Coronary artery (tissue), 2 donors: ENCODE measurements at regions not wholly inside any gene's neighbourhood (a gene's known extent, or its start where the extent isn't known, plus 50 kb on each side); places are given as distances from the start of the nearest gene placed in this dataset.

Experiments used
- DNase-seq: peaks from one replicate; pipeline ENCODE4 v3.0.0-alpha.2; 2017; ENCODE audit warnings: low spot score
- H3K27ac ChIP-seq, 2 donors: fragments of 200-600 bp; sonication (generic); one replicate each; pipeline ENCODE4 v1.5.1; 2016 to 2019
- H3K4me3 ChIP-seq: fragments of 200-600 bp; sonication (generic); 2 replicates; pipeline ENCODE4 v1.5.1; 2016; ENCODE audit warnings: mild to moderate bottlenecking, moderate library complexity
- TF ChIP-seq, protein P1 (sequence below): fragments of 200-600 bp; sonication (generic); IDR thresholded peaks from one replicate; pipeline ENCODE4 v1.5.1; 2019; ENCODE audit warnings: antibody characterized with exemption

- no peak for DNase-seq
- H3K4me3 ChIP-seq = no peak overlapping the region
- no peak overlapping the region for H3K27ac ChIP-seq
- TF ChIP-seq, protein P1, sequence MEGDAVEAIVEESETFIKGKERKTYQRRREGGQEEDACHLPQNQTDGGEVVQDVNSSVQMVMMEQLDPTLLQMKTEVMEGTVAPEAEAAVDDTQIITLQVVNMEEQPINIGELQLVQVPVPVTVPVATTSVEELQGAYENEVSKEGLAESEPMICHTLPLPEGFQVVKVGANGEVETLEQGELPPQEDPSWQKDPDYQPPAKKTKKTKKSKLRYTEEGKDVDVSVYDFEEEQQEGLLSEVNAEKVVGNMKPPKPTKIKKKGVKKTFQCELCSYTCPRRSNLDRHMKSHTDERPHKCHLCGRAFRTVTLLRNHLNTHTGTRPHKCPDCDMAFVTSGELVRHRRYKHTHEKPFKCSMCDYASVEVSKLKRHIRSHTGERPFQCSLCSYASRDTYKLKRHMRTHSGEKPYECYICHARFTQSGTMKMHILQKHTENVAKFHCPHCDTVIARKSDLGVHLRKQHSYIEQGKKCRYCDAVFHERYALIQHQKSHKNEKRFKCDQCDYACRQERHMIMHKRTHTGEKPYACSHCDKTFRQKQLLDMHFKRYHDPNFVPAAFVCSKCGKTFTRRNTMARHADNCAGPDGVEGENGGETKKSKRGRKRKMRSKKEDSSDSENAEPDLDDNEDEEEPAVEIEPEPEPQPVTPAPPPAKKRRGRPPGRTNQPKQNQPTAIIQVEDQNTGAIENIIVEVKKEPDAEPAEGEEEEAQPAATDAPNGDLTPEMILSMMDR = no peak
Measured at GRCh38 chr3:74515451-74515850, 99.0 kb downstream of the CNTN3 start.

- no peak overlapping the region for H3K4me3 ChIP-seq
- H3K27ac ChIP-seq = no peak overlapping the region
- no peak for DNase-seq
- TF ChIP-seq, protein P1 = no peak
Measured at GRCh38 chr3:74511078-74511477, 103.4 kb downstream of the CNTN3 start.

DNA sequence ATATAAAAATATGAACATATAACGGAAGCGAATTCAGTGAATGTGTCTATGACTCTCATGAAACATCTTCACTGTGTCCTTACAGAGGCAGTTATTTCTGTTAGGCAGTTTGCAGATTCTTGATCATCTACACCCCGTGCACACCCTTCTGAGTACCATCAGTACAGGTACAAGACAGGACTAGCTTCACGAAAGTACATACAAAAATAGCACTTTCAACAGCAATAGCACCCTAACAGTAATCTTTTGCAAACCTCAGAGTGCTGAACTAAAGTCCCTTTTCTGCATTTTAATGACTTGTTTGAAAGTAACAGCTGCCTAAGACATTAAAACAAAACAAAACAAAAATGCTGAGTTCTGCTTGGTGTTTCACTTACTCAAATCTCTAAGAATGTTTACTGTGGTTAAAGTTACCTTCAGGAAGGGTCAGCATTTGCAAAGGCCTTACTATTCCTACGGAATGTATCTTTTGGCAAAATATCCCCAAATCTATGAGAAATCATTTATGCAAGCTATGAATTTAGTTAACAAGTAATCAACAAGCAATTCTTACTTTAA, 104.1 kb downstream of the CNTN3 start:
- H3K27ac ChIP-seq = no peak overlapping the region
- no peak overlapping the region for H3K4me3 ChIP-seq
- no peak for DNase-seq
- TF ChIP-seq, protein P1 = no peak

- DNase-seq = no peak
- TF ChIP-seq, protein P1 = no peak
- Histone ChIP-seq H3K4me3 (no peak overlapping the region), H3K27ac (no peak overlapping the region)
Measured at GRCh38 chr3:74507691-74508090, 106.8 kb downstream of the CNTN3 start.

GRCh38 chr3:74506246-74506645, 108.2 kb downstream of the CNTN3 start:
- DNase-seq = no peak
- TF ChIP-seq, protein P1 = no peak
- H3K4me3 ChIP-seq = no peak overlapping the region
- no peak overlapping the region for H3K27ac ChIP-seq

- TF ChIP-seq, protein P1 = no peak
- Histone ChIP-seq H3K4me3 (no peak overlapping the region), H3K27ac (no peak overlapping the region)
- no peak for DNase-seq
Measured at GRCh38 chr3:74501007-74501406, 113.5 kb downstream of the CNTN3 start.

GRCh38 chr3:74500257-74500656, 114.2 kb downstream of the CNTN3 start:
- no peak for DNase-seq
- TF ChIP-seq, protein P1 = no peak
- Histone ChIP-seq H3K4me3 (no peak overlapping the region), H3K27ac (no peak overlapping the region)
